Gastrocnemius medialis (tissue), 4 donors: ENCODE measurements at regions not wholly inside any gene's neighbourhood (a gene's known extent, or its start where the extent isn't known, plus 50 kb on each side); places are given as distances from the start of the nearest gene placed in this dataset.

ENCODE experiments used
- ATAC-seq, 2 donors: fragments of 150-250 bp; one replicate each; pipeline ENCODE4 v1.9.1; 2016
- DNase-seq, 2 donors: peaks; one replicate each; pipeline ENCODE4 v3.0.0-alpha.2; 2019
- H3K27ac ChIP-seq, 4 donors: fragments of 200-600 bp; sonication (generic); 1 replicate in 1 of 4; 2 replicates in 3 of 4; pipeline ENCODE4 v1.5.1; 2016 to 2018; ENCODE audit warnings: mild to moderate bottlenecking in 2 of 4, moderate library complexity in 1 of 4
- H3K27me3 ChIP-seq, 3 donors: fragments of 200-600 bp; sonication (generic) in 2 of 3; 1 replicate in 1 of 3; 2 replicates in 2 of 3; pipeline versions ENCODE4 v1.5.1 to v1.6.0; 2016 to 2019; ENCODE audit warnings: mild to moderate bottlenecking in 1 of 3, moderate library complexity in 1 of 3
- H3K36me3 ChIP-seq, 2 donors: fragments of 200-600 bp; sonication (generic) in 1 of 2; one replicate each; pipeline ENCODE4 v1.5.1; 2017 to 2018
- H3K4me1 ChIP-seq, 2 donors: fragments of 200-600 bp; sonication (generic) in 1 of 2; one replicate each; pipeline ENCODE4 v1.5.1; 2016 to 2017; ENCODE audit warnings: mild to moderate bottlenecking in 2 of 2
- H3K4me3 ChIP-seq, 4 donors: fragments of 200-600 bp; sonication (generic) in 3 of 4; 1 replicate in 1 of 4; 2 replicates in 3 of 4; pipeline ENCODE4 v1.5.1; 2016 to 2019; ENCODE audit warnings: mild to moderate bottlenecking in 2 of 4
- H3K9me3 ChIP-seq, 3 donors: fragments of 200-600 bp; sonication (generic) in 2 of 3; 1 replicate in 1 of 3; 2 replicates in 2 of 3; pipeline ENCODE4 v1.5.1; 2016 to 2019
- CTCF ChIP-seq, 5 experiments: fragments of 450-650 bp in 3 of 5; fragments of 200-600 bp in 2 of 5; sonication (generic) in 2 of 5; IDR thresholded peaks in 4 of 5; conservative IDR thresholded peaks in 1 of 5; 1 replicate in 4 of 5; 2 replicates in 1 of 5; pipeline ENCODE4 v1.5.1; 2016 to 2019; ENCODE audit warnings: antibody characterized with exemption in 5 of 5, mild to moderate bottlenecking in 3 of 5, moderate library complexity in 3 of 5
- POLR2A ChIP-seq, 2 donors: fragments of 450-650 bp; IDR thresholded peaks; one replicate each; pipeline ENCODE4 v1.6.1; 2017; ENCODE audit warnings: antibody characterized with exemption in 2 of 2, mild to moderate bottlenecking in 2 of 2, moderate library complexity in 2 of 2
- in situ Hi-C, 4 donors: fragments of 200-750 bp; cut with MboI; loops; one replicate each; pipeline versions ENCODE4 v1.15.0 to v1.8.0; 2017; ENCODE audit warnings: low sequenced_read_pairs in 4 of 4
- intact Hi-C: fragments of 100-400 bp; cut with DNase I; formaldehyde crosslinking; loops from one replicate; pipeline ENCODE4 v1.15.1; 2023; ENCODE audit warnings: low total_unique reads

- no peak for DNase-seq
- Histone ChIP-seq H3K9me3 (no peaks in the 10 kb centered on the region), H3K4me1 (no peaks in the 10 kb centered on the region), H3K27ac (no peak overlapping the region), H3K27me3 (no peaks in the 10 kb centered on the region), H3K4me3 (no peak overlapping the region), H3K36me3 (no peaks in the 10 kb centered on the region)
- in situ Hi-C loops (no loop called here), intact Hi-C loops (no loop called here)
- no peak for ATAC-seq
- TF ChIP-seq POLR2A (IDR thresholded peaks at IDR 0.05) (no peak), CTCF (IDR thresholded peaks at IDR 0.05 in 4 of 5, conservative IDR thresholded peaks at IDR 0.05 in 1 of 5) (no peak)
Measured at GRCh38 chr15:70449311-70450141, 313.8 kb downstream of the UACA start.

- no peak for DNase-seq
- Histone ChIP-seq H3K9me3 (no peaks in the 10 kb centered on the region), H3K27me3 (no peaks in the 10 kb centered on the region), H3K4me1 (no peaks in the 10 kb centered on the region), H3K27ac (no peak overlapping the region), H3K4me3 (no peak overlapping the region), H3K36me3 (no peaks in the 10 kb centered on the region)
- in situ Hi-C loops (no loop called here), intact Hi-C loops (no loop called here)
- no peak for ATAC-seq
- no peak for TF ChIP-seq CTCF (IDR thresholded peaks at IDR 0.05 in 4 of 5, conservative IDR thresholded peaks at IDR 0.05 in 1 of 5)
- no peak for TF ChIP-seq POLR2A (IDR thresholded peaks at IDR 0.05)
Measured at GRCh38 chr15:70447928-70448698, 315.2 kb downstream of the UACA start.

- H3K4me3 ChIP-seq = no peak overlapping the region
- no peak overlapping the region for H3K27ac ChIP-seq
- intact Hi-C loops (no loop called here), in situ Hi-C loops (no loop called here)
- no peaks in the 10 kb centered on the region for H3K4me1 ChIP-seq
- DNase-seq (no peak), ATAC-seq (no peak)
- no peaks in the 10 kb centered on the region for H3K27me3 ChIP-seq
- no peaks in the 10 kb centered on the region for H3K9me3 ChIP-seq
- TF ChIP-seq POLR2A (IDR thresholded peaks at IDR 0.05) (no peak), CTCF (IDR thresholded peaks at IDR 0.05 in 4 of 5, conservative IDR thresholded peaks at IDR 0.05 in 1 of 5) (no peak)
- no peaks in the 10 kb centered on the region for H3K36me3 ChIP-seq
Measured at GRCh38 chr15:70447521-70447920, 315.8 kb downstream of the UACA start.

GRCh38 chr15:70447081-70447480 lies 316.3 kb downstream of the UACA start:
- H3K27me3 ChIP-seq = no peaks in the 10 kb centered on the region
- intact Hi-C loops = no loop called here
- in situ Hi-C loops = no loop called here
- no peak for ATAC-seq
- no peak overlapping the region for H3K27ac ChIP-seq
- no peaks in the 10 kb centered on the region for H3K9me3 ChIP-seq
- DNase-seq = no peak
- no peak overlapping the region for H3K4me3 ChIP-seq
- TF ChIP-seq POLR2A (IDR thresholded peaks at IDR 0.05) (no peak), CTCF (IDR thresholded peaks at IDR 0.05 in 4 of 5, conservative IDR thresholded peaks at IDR 0.05 in 1 of 5) (no peak)
- no peaks in the 10 kb centered on the region for H3K36me3 ChIP-seq
- no peaks in the 10 kb centered on the region for H3K4me1 ChIP-seq
